ENCODE measurements at regions not wholly inside any gene's neighbourhood (a gene's known extent, or its start where the extent isn't known, plus 50 kb on each side); places are given as distances from the start of the nearest gene placed in this dataset.
"Not testable (repeated sequence)": the region's sequence is repeated elsewhere in the genome, so short reads cannot be mapped to it uniquely, and the experiment has no call there.

DNA sequence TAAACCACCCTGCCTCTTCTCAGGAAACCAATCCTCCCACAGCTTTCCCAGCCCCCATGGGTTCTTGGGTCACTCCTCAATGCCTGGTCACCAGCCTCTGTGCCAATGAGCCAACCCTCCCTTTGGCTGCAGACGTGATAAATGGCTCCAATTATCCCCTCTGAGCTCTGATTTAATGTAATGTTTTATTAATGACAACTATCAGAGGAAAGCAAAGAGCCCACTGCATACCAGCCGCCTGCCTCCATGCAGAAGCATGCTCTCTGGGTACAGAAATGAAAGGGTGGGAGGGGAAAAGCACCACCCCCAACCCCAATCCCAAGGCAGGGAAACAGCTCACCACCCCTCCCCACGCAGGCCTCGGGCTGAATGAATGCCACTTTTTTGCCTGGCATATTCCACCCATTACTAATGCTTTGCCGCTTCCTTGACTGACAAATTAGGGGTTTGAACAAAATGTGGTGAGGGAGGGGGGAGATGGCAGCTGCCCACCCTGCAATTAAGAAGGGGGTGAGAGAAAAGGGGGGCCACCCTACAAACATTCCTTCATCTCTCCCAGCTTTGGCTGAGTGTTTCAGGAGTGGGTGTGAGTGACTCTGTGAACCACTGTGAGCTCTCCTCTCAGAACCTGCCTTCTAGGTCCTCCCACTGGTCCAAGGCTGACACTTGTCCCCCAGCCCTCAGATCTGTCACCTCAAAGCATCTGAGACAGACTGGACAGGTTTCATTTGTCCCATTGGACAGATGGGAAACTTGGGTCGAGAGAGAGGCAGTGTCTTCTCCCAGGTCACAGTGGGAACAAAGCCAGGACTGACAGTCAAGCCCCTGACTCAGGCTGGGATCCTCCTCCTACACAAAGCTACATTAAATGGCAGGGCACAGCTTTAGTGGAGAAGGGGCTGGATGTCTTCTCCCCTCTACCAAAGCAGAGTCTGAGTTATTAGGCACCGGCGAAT, 161.5 kb downstream of the TMEM132E start:
- DNase-seq (ENCODE audit: low read depth) = no peak

DNA sequence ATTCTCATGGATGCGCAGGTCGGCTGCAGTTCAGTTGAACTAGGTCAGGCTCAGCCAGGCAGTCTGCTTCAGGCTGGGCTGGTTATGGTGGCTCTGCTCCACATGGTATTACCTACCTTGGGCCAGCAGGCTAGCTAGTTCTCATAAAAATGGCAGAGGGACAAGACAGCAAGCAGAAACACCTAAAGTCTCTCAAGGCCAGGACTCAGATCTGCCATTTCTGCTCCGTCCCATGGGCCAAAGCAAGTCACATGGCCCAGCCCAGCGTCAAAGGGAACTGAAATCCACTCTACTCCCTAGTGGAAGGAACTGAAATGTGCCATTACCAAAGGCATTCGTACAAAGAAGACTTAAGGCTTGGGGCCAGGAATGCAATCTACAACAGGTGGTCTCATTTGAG, 160.0 kb downstream of the TMEM132E start:
- no peak for DNase-seq (ENCODE audit: low read depth)

DNA sequence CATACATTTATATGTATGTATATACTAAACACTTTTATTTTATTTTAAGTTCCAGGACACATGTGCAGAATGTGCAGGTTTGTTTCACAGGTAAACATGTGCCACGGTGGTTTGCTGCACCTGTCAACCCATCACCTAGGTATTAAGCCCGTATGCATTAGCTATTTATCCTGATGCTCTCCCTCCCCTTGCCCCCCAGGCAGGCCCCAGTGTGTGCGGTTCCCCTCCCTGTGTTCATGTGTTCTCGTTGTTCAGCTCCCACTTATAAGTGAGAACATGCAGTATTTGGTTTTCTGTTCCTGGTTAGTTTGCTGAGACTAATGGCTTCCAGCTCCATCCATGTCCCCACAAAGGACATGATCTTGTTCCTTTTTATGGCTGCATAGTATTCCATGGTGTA, 158.3 kb downstream of the TMEM132E start:
- DNase-seq (ENCODE audit: low read depth) = not testable (repeated sequence)

GRCh38 chr17:34736611-34737010, 157.2 kb downstream of the TMEM132E start:
- DNase-seq (ENCODE audit: low read depth) = no peak

GRCh38 chr17:34733333-34733732, 154.0 kb downstream of the TMEM132E start:
- no peak for DNase-seq (ENCODE audit: low read depth)

DNA sequence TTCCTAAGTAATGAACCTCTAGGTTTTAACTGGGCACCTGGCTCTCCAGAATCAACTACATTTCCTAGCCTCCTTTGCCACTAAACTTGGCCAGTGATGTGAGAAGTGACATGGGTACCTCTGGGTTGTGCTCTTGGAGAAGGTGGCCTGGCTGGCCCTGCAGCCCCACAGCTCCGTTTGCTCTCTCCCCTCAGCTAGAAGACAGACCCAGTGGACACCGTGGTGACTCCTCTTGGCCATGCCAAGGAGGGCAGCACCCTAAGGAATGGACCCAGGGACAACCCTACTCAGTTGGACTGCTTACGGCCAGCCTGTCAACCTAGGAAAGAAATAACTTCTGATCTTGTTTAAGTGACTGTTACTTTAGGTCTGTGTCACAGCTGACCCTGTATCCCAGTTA, 151.4 kb downstream of the TMEM132E start:
- no peak for DNase-seq (ENCODE audit: low read depth)

- no peak for DNase-seq (ENCODE audit: low read depth)
Observed at GRCh38 chr17:34728771-34729310, 149.5 kb downstream of the TMEM132E start.

DNA sequence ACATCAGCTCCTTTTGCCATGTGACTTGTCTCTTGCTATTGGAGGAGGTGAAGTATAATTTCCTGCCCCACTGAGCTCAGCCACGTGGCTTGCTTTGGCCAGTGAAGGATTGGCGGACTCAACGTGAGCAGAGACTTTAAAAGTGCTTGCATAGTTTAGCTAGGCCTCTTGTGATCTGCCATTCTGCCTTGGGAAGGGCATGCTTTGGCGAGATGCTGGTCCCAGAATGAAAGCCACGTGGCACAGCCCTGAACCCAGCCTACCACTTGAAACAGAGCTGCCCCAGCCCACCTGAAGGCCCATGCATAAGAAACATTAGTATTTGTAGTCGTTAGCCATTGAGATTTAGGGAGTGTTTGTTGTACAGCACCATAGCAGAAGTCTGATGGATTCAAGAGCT, 148.2 kb downstream of the TMEM132E start:
- DNase-seq (ENCODE audit: low read depth) = no peak

- DNase-seq (ENCODE audit: low read depth) = no peak
Observed at GRCh38 chr17:34726536-34727384, 147.4 kb downstream of the TMEM132E start.

GRCh38 chr17:34725725-34726124, 146.3 kb downstream of the TMEM132E start:
- no peak for DNase-seq (ENCODE audit: low read depth)

- DNase-seq (ENCODE audit: low read depth) = no peak
Observed at GRCh38 chr17:34725008-34725407, 145.6 kb downstream of the TMEM132E start.

DNA sequence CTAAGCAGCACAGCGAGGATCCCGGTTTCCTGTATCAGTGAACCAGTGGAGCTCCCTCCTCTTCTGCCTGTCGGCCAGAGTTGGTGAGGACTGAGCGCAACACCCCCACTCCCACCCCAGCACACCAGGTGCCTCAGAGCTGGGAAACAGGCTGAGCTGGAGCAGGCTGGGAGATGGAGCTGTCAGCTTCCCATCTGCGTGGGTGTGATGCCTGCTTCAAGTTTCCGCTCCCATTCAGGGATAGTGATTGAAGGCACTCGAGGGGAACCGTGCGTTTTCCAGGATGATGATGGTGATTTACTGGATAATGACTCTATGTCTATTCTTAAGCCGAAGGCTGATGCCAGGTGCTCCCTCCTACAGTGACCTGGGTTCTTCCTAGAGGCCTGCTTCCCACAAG, 144.5 kb downstream of the TMEM132E start:
- DNase-seq (ENCODE audit: low read depth) = no peak

- no peak for DNase-seq (ENCODE audit: low read depth)
Observed at GRCh38 chr17:34721326-34721725, 141.9 kb downstream of the TMEM132E start.

DNA sequence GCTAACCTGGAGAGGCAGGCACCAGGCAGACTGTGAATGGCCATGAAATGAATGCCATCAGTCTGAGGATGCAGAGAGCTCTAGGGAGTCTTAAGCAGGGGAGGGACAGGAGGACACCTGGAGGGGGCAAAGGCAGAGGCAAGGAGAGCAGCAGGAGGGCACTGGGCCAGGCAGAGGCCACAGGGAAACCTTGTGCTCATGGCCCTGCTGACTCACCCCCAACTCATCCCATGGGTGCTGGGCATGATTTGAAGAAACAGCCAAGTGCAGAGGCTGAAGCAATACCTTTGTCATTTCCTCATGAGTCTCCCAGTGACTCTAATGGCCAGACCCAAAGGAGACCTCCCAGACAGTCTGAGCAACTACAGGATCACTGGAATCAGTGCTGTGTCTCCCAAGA, 141.4 kb downstream of the TMEM132E start:
- no peak for DNase-seq (ENCODE audit: low read depth)

GRCh38 chr17:34719569-34719968, 140.2 kb downstream of the TMEM132E start:
- no peak for DNase-seq (ENCODE audit: low read depth)

DNA sequence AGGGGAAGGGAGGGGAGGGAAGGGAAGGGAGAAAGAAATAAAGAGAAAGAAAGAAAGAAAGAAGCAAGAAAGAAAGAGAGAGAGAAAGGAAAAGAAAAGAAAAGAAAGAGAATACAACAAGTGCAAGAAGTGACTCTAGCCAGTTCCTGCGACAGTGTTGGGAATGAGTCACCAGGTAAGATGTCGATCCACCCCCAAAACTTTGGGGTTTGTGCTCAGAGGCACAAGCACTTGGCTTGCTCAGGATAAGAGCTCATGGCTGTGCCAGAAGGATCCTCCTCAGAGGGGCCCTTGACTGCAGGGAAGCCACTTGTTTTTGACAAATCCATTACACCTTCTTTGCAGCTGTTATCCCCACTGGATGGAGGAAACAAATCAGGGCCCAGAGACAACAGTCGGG, 137.7 kb downstream of the TMEM132E start:
- DNase-seq (ENCODE audit: low read depth) = no peak

DNA sequence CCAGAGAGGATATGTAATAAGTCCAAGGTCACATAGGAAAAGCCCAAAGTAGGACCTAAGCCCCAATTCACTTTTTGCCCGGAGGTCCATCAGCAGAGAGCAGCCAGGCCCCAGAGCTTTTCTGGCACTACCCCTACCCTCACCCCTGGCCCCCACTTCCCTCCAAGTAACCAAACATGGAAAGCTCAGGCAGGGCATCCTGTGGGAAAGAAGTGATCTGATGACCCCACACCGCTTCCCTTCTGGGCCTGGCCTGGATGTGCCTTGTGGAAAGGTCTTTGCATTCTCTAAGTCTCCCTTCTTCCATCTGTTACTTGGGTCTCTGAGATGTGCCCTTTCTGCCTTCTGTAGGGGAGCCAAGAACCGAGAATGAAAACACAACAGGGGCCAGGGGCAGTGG, 136.9 kb downstream of the TMEM132E start:
- DNase-seq (ENCODE audit: low read depth) = no peak

GRCh38 chr17:34715504-34715903, 136.1 kb downstream of the TMEM132E start:
- no peak for DNase-seq (ENCODE audit: low read depth)

DNA sequence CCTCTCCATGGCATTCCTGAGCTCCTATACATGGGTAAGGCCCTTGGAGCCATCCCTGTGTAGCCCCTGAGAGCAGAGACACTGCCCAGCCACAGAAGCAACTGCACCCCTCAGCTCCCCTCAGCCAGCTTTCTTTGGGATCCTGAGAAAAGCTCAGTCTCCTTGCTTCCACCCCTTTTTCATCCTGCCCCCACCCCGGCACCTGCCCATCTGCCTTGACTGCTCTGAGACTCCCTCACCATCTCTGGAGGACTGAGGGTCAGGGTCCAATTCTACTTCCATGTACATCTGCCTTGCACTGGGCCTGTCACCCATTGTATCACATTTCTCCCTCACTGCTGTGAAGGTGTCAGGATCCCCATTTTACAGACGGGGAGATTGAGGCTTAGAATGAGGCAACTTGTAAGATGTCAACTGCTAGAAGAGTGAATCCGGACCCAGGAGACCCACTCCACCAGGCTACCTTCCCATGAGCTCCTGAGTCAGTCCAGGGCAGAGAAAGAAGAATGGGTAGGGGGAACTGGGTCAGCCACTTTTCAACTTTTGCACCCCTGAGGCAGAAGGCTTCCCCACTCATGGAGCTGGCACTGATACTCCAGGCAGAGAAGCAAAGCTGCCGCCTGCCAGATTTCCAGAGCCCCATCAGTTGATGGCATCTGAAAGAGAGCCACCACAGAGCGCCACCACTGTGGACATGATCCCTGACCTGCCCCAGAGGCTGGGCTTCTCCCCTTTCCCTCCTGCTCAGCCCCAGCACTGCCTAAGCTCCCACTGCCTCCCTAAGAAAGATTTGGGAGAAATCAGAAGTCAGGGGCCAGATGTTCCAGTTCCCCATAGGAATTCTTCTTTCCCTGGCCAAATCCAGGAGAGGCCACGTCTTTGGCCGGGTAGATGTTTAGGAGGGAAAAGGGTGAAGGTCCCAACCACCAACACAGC, 135.4 kb downstream of the TMEM132E start:
- DNase-seq (ENCODE audit: low read depth) = no peak

- no peak for DNase-seq (ENCODE audit: low read depth)
Observed at GRCh38 chr17:34713687-34714086, 134.3 kb downstream of the TMEM132E start.

GRCh38 chr17:34712481-34713195, 133.3 kb downstream of the TMEM132E start:
- DNase-seq (ENCODE audit: low read depth) = no peak

Data from CMK (cell line).